ENCODE measurements at regions not wholly inside any gene's neighbourhood (a gene's known extent, or its start where the extent isn't known, plus 50 kb on each side); places are given as distances from the start of the nearest gene placed in this dataset.

DNA sequence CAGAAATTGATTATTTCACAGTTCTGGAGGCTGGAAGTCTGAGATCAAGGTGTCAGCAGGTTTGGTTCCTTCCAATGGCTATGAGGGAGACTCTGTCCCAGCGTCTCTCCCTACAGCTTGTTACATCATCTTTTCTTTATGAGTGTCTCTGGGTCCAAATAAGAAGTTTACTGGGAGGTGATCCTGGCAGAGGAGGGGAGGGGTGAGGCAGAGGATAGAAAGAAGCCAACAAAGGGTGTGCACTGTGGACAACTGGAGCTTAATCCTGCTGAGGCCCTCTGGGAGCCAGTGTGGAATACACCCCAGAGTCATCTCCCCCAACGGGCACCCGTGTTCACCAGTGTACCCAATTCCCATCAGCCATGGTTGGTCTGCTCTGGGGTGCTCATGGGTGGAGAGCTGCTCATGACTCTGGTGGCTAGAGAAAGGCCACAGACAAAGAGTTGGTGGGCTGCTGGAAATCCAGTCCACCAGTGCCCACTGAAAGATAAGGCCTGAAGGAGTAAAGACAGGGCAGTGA is 57.5 kb upstream of the CTLA4 start:
- no peak overlapping the region for H4K12ac ChIP-seq (ENCODE audit: low read depth, low read length)
- H2AK5ac ChIP-seq (ENCODE audit: low read length), result no peak overlapping the region
- no peaks in the 10 kb centered on the region for H3K27me3 ChIP-seq (ENCODE audit: insufficient read depth, low read length)
- no peak for DNase-seq
- H3K4me3 ChIP-seq (ENCODE audit: low read depth, low read length), result no peak overlapping the region
- H3K79me1 ChIP-seq (ENCODE audit: low read length), result no peaks in the 10 kb centered on the region
- H3K27ac ChIP-seq (ENCODE audit: low read depth, low read length), result no peak overlapping the region
- no peak overlapping the region for H2BK5ac ChIP-seq (ENCODE audit: low read depth, low read length, poor library complexity)
- no peak overlapping the region for H4K8ac ChIP-seq (ENCODE audit: low read depth, low read length)
- H3K9ac ChIP-seq (ENCODE audit: low read length), result no peak overlapping the region
- no peak overlapping the region for H2BK12ac ChIP-seq (ENCODE audit: low read length)
- H3K18ac ChIP-seq (ENCODE audit: low read length), result no peak overlapping the region
- no peak overlapping the region for H3K14ac ChIP-seq (ENCODE audit: low read length)
- no peak overlapping the region for H3K4ac ChIP-seq (ENCODE audit: low read depth, low read length)
- no peak overlapping the region for H3K23ac ChIP-seq (ENCODE audit: low read length)
- H4K91ac ChIP-seq (ENCODE audit: low read depth, low read length), result no peak overlapping the region
- H2AFZ ChIP-seq (ENCODE audit: insufficient read depth, low read length, poor library complexity), result no peak overlapping the region
- no peaks in the 10 kb centered on the region for H3K36me3 ChIP-seq (ENCODE audit: control insufficient read depth in 1 of 2, insufficient read depth in 2 of 2, low read length in 2 of 2)
- peaks cover 2% of the 10 kb centered on the region for H3K9me3 ChIP-seq (ENCODE audit: insufficient read depth, low read depth, low read length)
- no peak overlapping the region for H2BK120ac ChIP-seq (ENCODE audit: insufficient read depth, low read length, poor library complexity)
- no peak overlapping the region for H3K4me2 ChIP-seq (ENCODE audit: low read length)
- no CpG with 5 or more reads among the region's 3 CpGs for WGBS (ENCODE audit: extremely low coverage, insufficient coverage, insufficient read length)
- no peaks in the 10 kb centered on the region for H3K79me2 ChIP-seq (ENCODE audit: control insufficient read depth, insufficient read depth, low read length, poor library complexity)
- no peaks in the 10 kb centered on the region for H3K4me1 ChIP-seq (ENCODE audit: control insufficient read depth in 1 of 2, insufficient read depth in 2 of 2, low read length in 2 of 2)

DNA sequence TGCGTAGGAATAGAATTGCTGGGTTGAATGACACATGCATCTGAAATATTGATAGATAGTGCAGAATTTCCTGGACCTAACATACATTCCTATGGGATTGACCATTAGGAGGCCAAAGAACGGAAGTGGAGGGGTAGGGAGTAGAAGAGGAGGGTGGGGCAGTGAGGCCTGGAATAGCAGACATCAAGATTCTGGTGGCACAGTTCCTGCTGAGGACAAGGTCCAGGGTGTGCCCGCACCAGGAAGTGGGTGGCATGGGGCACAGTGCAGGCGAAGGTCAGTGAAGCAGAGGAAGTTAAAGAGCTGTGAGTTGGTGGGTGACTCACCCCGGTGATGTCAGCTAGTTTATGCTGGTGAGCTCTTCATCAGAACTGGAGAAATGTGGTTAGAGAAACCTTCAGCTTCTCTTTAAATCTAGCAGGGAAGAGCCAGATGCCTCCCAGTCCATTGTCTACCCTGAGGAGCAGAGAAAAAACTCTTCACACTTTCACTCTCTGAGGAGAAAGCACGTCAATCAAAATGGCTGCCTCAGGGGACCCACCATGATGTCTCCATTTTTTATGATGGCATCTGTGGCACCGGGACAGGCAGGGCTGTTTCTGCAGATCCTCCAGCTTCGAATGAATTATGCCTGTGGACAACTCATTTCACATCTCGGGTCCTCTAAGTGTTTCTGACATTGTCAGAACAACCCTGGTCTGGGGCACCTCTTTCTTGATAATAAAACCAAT is 55.9 kb upstream of the CTLA4 start:
- no peak overlapping the region for H3K4me2 ChIP-seq (ENCODE audit: low read length)
- no peak overlapping the region for H2AFZ ChIP-seq (ENCODE audit: insufficient read depth, low read length, poor library complexity)
- no peak overlapping the region for H2BK5ac ChIP-seq (ENCODE audit: low read depth, low read length, poor library complexity)
- no peak overlapping the region for H2AK5ac ChIP-seq (ENCODE audit: low read length)
- no peak overlapping the region for H3K9ac ChIP-seq (ENCODE audit: low read length)
- H3K79me1 ChIP-seq (ENCODE audit: low read length), result no peaks in the 10 kb centered on the region
- H3K27ac ChIP-seq (ENCODE audit: low read depth, low read length), result no peak overlapping the region
- H2BK12ac ChIP-seq (ENCODE audit: low read length), result no peak overlapping the region
- no peaks in the 10 kb centered on the region for H3K27me3 ChIP-seq (ENCODE audit: insufficient read depth, low read length)
- H3K36me3 ChIP-seq (ENCODE audit: control insufficient read depth in 1 of 2, insufficient read depth in 2 of 2, low read length in 2 of 2), result no peaks in the 10 kb centered on the region
- no peak overlapping the region for H4K8ac ChIP-seq (ENCODE audit: low read depth, low read length)
- no peak overlapping the region for H2BK120ac ChIP-seq (ENCODE audit: insufficient read depth, low read length, poor library complexity)
- H4K12ac ChIP-seq (ENCODE audit: low read depth, low read length), result no peak overlapping the region
- H4K91ac ChIP-seq (ENCODE audit: low read depth, low read length), result no peak overlapping the region
- H3K23ac ChIP-seq (ENCODE audit: low read length), result no peak overlapping the region
- peak; percentile 55 to 56 for DNase-seq
- WGBS (ENCODE audit: extremely low coverage, insufficient coverage, insufficient read length), result no CpG with 5 or more reads among the region's 9 CpGs
- peaks cover 2% of the 10 kb centered on the region for H3K9me3 ChIP-seq (ENCODE audit: insufficient read depth, low read depth, low read length)
- H3K79me2 ChIP-seq (ENCODE audit: control insufficient read depth, insufficient read depth, low read length, poor library complexity), result no peaks in the 10 kb centered on the region
- no peak overlapping the region for H3K14ac ChIP-seq (ENCODE audit: low read length)
- no peak overlapping the region for H3K4me3 ChIP-seq (ENCODE audit: low read depth, low read length)
- no peaks in the 10 kb centered on the region for H3K4me1 ChIP-seq (ENCODE audit: control insufficient read depth in 1 of 2, insufficient read depth in 2 of 2, low read length in 2 of 2)
- no peak overlapping the region for H3K18ac ChIP-seq (ENCODE audit: low read length)
- no peak overlapping the region for H3K4ac ChIP-seq (ENCODE audit: low read depth, low read length)

DNA sequence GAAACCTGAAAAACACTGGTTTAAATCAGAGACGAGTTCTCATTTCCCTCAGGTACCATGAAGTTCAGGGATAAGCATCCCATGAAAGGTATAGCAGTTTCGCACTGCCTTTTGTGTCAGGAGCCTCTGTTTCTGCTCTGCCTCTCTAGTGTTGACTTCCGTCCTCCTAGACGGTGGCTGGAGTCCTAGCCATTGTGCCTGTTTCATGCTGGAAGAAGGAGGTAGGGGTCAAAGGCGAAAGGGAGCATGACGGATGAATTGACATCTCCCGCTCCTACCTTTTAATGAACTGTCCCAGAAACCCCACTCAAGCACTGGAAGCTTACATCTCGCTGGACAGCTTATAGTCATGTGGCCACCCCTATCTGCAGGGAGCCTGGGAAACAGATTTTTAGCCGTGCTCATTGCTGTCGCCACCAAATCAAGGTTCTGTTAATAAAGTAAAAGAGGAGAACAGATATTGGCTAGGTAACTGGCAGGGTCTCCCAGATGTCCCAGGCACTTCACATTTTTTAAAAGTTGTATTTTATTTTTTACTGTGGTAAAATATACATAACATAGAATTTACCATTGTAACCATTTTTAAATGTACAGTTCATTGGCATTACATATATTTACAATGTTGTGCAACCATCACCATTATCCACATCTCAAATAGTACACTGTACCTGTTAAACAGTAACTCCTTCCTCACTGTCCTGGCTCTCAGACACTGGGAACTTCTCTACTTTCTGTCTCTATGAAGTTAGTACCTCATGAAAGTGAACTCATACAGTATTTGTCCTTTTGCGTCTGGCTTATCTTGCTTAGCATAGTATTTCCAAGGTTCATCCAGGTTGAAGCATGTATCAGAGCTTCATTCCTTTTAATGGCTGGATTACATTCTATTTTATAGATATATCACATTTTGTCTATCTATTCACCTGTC is 55.0 kb upstream of the CTLA4 start:
- H4K91ac ChIP-seq (ENCODE audit: low read depth, low read length), result no peak overlapping the region
- peaks cover 2% of the 10 kb centered on the region for H3K9me3 ChIP-seq (ENCODE audit: insufficient read depth, low read depth, low read length)
- no peak overlapping the region for H2AK5ac ChIP-seq (ENCODE audit: low read length)
- H3K36me3 ChIP-seq (ENCODE audit: control insufficient read depth in 1 of 2, insufficient read depth in 2 of 2, low read length in 2 of 2), result no peaks in the 10 kb centered on the region
- no peak overlapping the region for H4K8ac ChIP-seq (ENCODE audit: low read depth, low read length)
- no peak overlapping the region for H3K9ac ChIP-seq (ENCODE audit: low read length)
- H2BK12ac ChIP-seq (ENCODE audit: low read length), result no peak overlapping the region
- H3K27ac ChIP-seq (ENCODE audit: low read depth, low read length), result no peak overlapping the region
- no peak for DNase-seq
- no peak overlapping the region for H3K4me2 ChIP-seq (ENCODE audit: low read length)
- H3K79me2 ChIP-seq (ENCODE audit: control insufficient read depth, insufficient read depth, low read length, poor library complexity), result no peaks in the 10 kb centered on the region
- H3K14ac ChIP-seq (ENCODE audit: low read length), result no peak overlapping the region
- H3K18ac ChIP-seq (ENCODE audit: low read length), result no peak overlapping the region
- no peaks in the 10 kb centered on the region for H3K27me3 ChIP-seq (ENCODE audit: insufficient read depth, low read length)
- no peak overlapping the region for H2BK120ac ChIP-seq (ENCODE audit: insufficient read depth, low read length, poor library complexity)
- H3K4ac ChIP-seq (ENCODE audit: low read depth, low read length), result no peak overlapping the region
- H3K4me1 ChIP-seq (ENCODE audit: control insufficient read depth in 1 of 2, insufficient read depth in 2 of 2, low read length in 2 of 2), result no peaks in the 10 kb centered on the region
- no CpG with 5 or more reads among the region's 11 CpGs for WGBS (ENCODE audit: extremely low coverage, insufficient coverage, insufficient read length)
- H3K4me3 ChIP-seq (ENCODE audit: low read depth, low read length), result no peak overlapping the region
- H4K12ac ChIP-seq (ENCODE audit: low read depth, low read length), result no peak overlapping the region
- H3K23ac ChIP-seq (ENCODE audit: low read length), result no peak overlapping the region
- no peaks in the 10 kb centered on the region for H3K79me1 ChIP-seq (ENCODE audit: low read length)
- H2BK5ac ChIP-seq (ENCODE audit: low read depth, low read length, poor library complexity), result no peak overlapping the region
- no peak overlapping the region for H2AFZ ChIP-seq (ENCODE audit: insufficient read depth, low read length, poor library complexity)

DNA sequence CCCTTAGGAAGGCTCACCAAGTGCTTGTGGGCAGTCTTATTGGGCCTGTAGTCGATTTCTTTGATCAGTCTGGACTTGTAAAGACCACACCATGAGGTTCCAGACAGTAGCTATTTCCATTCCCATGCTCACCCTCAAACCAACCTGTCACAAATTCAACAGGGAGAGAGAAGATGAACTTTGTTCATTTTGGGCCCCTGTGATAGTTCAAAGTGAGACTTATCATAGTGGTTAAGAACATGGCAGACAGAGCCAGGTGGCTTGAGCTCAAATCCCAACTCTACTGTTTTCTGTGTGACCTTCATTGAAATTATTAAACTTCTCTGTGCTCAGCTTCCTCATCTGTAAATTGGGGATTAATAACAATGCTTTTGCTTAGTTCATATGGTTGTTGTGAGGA is 53.9 kb upstream of the CTLA4 start:
- H3K36me3 ChIP-seq (ENCODE audit: control insufficient read depth in 1 of 2, insufficient read depth in 2 of 2, low read length in 2 of 2), result no peaks in the 10 kb centered on the region
- H3K79me1 ChIP-seq (ENCODE audit: low read length), result no peaks in the 10 kb centered on the region
- no peak overlapping the region for H2BK120ac ChIP-seq (ENCODE audit: insufficient read depth, low read length, poor library complexity)
- H3K14ac ChIP-seq (ENCODE audit: low read length), result no peak overlapping the region
- no peaks in the 10 kb centered on the region for H3K4me1 ChIP-seq (ENCODE audit: control insufficient read depth in 1 of 2, insufficient read depth in 2 of 2, low read length in 2 of 2)
- no peaks in the 10 kb centered on the region for H3K79me2 ChIP-seq (ENCODE audit: control insufficient read depth, insufficient read depth, low read length, poor library complexity)
- H3K9me3 ChIP-seq (ENCODE audit: insufficient read depth, low read depth, low read length), result peaks cover 2% of the 10 kb centered on the region
- H4K12ac ChIP-seq (ENCODE audit: low read depth, low read length), result no peak overlapping the region
- H3K27ac ChIP-seq (ENCODE audit: low read depth, low read length), result no peak overlapping the region
- DNase-seq, result no peak
- no peak overlapping the region for H3K23ac ChIP-seq (ENCODE audit: low read length)
- H2AK5ac ChIP-seq (ENCODE audit: low read length), result no peak overlapping the region
- no peak overlapping the region for H4K91ac ChIP-seq (ENCODE audit: low read depth, low read length)
- no peak overlapping the region for H2AFZ ChIP-seq (ENCODE audit: insufficient read depth, low read length, poor library complexity)
- H4K8ac ChIP-seq (ENCODE audit: low read depth, low read length), result no peak overlapping the region
- no CpG with 5 or more reads among the region's 1 CpG for WGBS (ENCODE audit: extremely low coverage, insufficient coverage, insufficient read length)
- H3K27me3 ChIP-seq (ENCODE audit: insufficient read depth, low read length), result no peaks in the 10 kb centered on the region
- H3K18ac ChIP-seq (ENCODE audit: low read length), result no peak overlapping the region
- H2BK5ac ChIP-seq (ENCODE audit: low read depth, low read length, poor library complexity), result no peak overlapping the region
- no peak overlapping the region for H3K9ac ChIP-seq (ENCODE audit: low read length)
- no peak overlapping the region for H3K4me3 ChIP-seq (ENCODE audit: low read depth, low read length)
- no peak overlapping the region for H3K4ac ChIP-seq (ENCODE audit: low read depth, low read length)
- no peak overlapping the region for H2BK12ac ChIP-seq (ENCODE audit: low read length)
- H3K4me2 ChIP-seq (ENCODE audit: low read length), result no peak overlapping the region

Measured in trophoblast cell (in vitro differentiated cells and primary cell).